GM12878 (cell line): ENCODE measurements at regions not wholly inside any gene's neighbourhood (a gene's known extent, or its start where the extent isn't known, plus 50 kb on each side); places are given as distances from the start of the nearest gene placed in this dataset.

Experiments used
- ATAC-seq: fragments of 200-7000 bp; cut with Tn5 transposase; 3 replicates; pipeline ENCODE4 v1.9.1; 2020; ENCODE audit warnings: mild to moderate bottlenecking, moderate library complexity
- BruUV-seq: library from RNA; stranded (reverse); fragments of 400-500 nt; replicated peaks from 2 replicates; lab custom pipeline; 2021; lab: Mats Ljungman, UMichigan
- CTCF ChIA-PET: fragments of 300-600 bp; sonication (Branson Sonifier 250); formaldehyde crosslinking; extraction: SDS; loops from one replicate; lab custom pipeline; 2021; ENCODE audit warnings: inconsistent platforms; lab: Yijun Ruan, JAX
- POLR2A ChIA-PET: fragments of 350-600 bp; formaldehyde crosslinking; extraction: SDS; loops from one replicate; lab custom pipeline; 2021; ENCODE audit warnings: inconsistent platforms; lab: Charles Lee
- RAD21 ChIA-PET: fragments of 300-600 bp; sonication (Branson Sonifier 250); formaldehyde crosslinking; loops from one replicate; lab custom pipeline; 2023; ENCODE audit warnings: antibody characterized with exemption; ENCODE audit not compliant: unreplicated experiment; lab: Charles Lee
- SMC1A ChIA-PET: fragments of 300-600 bp; sonication (Branson Sonifier 250); formaldehyde crosslinking; loops from one replicate; lab custom pipeline; 2023; ENCODE audit not compliant: unreplicated experiment, uncharacterized antibody; lab: Charles Lee
- DNase-seq: peaks from one replicate; pipeline ENCODE4 v3.0.0-alpha.2; 2011; ENCODE audit warnings: low read depth, low spot score
- FAIRE-seq: peaks from 3 replicates; lab custom pipeline; 2011; peaks lifted over from hg19 to GRCh38; lab: Jason Lieb, UNC
- H2AFZ ChIP-seq: 2 replicates; pipeline ENCODE4 v1.6.0; 2011; ENCODE audit warnings: low read depth, low read length, control low read depth; ENCODE audit not compliant: control insufficient read depth
- H3K27ac ChIP-seq: 2 replicates; pipeline ENCODE4 v1.5.1; 2011; ENCODE audit warnings: control low read depth; ENCODE audit not compliant: control insufficient read depth, insufficient read depth
- H3K27me3 ChIP-seq, 2 experiments: replicated peaks in 1 of 2; 2 replicates each; pipeline versions ENCODE4 v1.6.0 to v1.6.1; 2011; ENCODE audit warnings: low read length in 1 of 2; ENCODE audit not compliant: control insufficient read depth in 2 of 2, insufficient read depth in 2 of 2
- H3K36me3 ChIP-seq, 2 experiments: 2 replicates each; pipeline ENCODE4 v1.5.1; 2011; ENCODE audit warnings: low read length in 1 of 2; ENCODE audit not compliant: control insufficient read depth in 2 of 2, insufficient read depth in 2 of 2
- H3K4me1 ChIP-seq: 2 replicates; pipeline ENCODE4 v1.6.1; 2011; ENCODE audit warnings: mild to moderate bottlenecking, low read length, moderate library complexity, mixed read lengths; ENCODE audit not compliant: control insufficient read depth, insufficient read depth
- H3K4me2 ChIP-seq: 2 replicates; pipeline ENCODE4 v1.6.0; 2011; ENCODE audit warnings: control low read depth; ENCODE audit not compliant: control insufficient read depth, insufficient read depth
- H3K4me3 ChIP-seq: fragments of 200-600 bp; sonication (generic); 2 replicates; pipeline ENCODE4 v1.5.1; 2016
- H3K79me2 ChIP-seq: 2 replicates; pipeline ENCODE4 v1.6.0; 2011; ENCODE audit warnings: low read length; ENCODE audit not compliant: control insufficient read depth, insufficient read depth
- H3K9ac ChIP-seq: 2 replicates; pipeline ENCODE4 v1.8.0; 2011; ENCODE audit warnings: low read length, control low read depth, mixed read lengths; ENCODE audit not compliant: control insufficient read depth, insufficient read depth
- H3K9me3 ChIP-seq: replicated peaks from 3 replicates; pipeline ENCODE4 v1.5.1; 2011; ENCODE audit warnings: mild to moderate bottlenecking, low read length; ENCODE audit not compliant: control insufficient read depth, insufficient read depth
- H4K20me1 ChIP-seq: 2 replicates; pipeline ENCODE4 v1.6.0; 2011; ENCODE audit not compliant: control insufficient read depth, insufficient read depth
- BHLHE40 ChIP-seq, 2 experiments: fragments of 450-650 bp in 1 of 2; IDR thresholded peaks; 2 replicates each; pipeline ENCODE4 v1.6.1; 2011 to 2017; ENCODE audit warnings: low read depth in 2 of 2, borderline replicate concordance in 1 of 2, improper control_type of control experiment in 1 of 2, low read length in 1 of 2, mild to moderate bottlenecking in 1 of 2
- EED ChIP-seq: sonication (generic); IDR thresholded peaks from 2 replicates; pipeline ENCODE4 v1.6.1; 2016; ENCODE audit warnings: antibody characterized with exemption, low read depth
- GATAD2B ChIP-seq: fragments of 450-650 bp; conservative IDR thresholded peaks from 2 replicates; pipeline ENCODE4 v1.6.1; 2017; ENCODE audit warnings: low read depth, mild to moderate bottlenecking, moderate library complexity
- HDGF ChIP-seq: fragments of 450-650 bp; IDR thresholded peaks from 2 replicates; pipeline ENCODE4 v1.6.1; 2016; ENCODE audit warnings: antibody characterized with exemption
- IKZF1 ChIP-seq: fragments of 450-650 bp; conservative IDR thresholded peaks from 2 replicates; pipeline ENCODE4 v1.6.1; 2017; ENCODE audit warnings: antibody characterized with exemption, mild to moderate bottlenecking
- NFIC ChIP-seq: IDR thresholded peaks from 2 replicates; pipeline ENCODE4 v1.6.1; 2012; ENCODE audit warnings: low read depth, mild to moderate bottlenecking, inconsistent platforms, low read length, moderate library complexity
- NR2C2 ChIP-seq: IDR thresholded peaks from 2 replicates; pipeline ENCODE4 v1.6.1; 2011; ENCODE audit warnings: borderline replicate concordance, low read depth; ENCODE audit not compliant: control insufficient read depth, insufficient read length
- NRF1 ChIP-seq: conservative IDR thresholded peaks from 2 replicates; pipeline ENCODE4 v1.6.1; 2011; ENCODE audit warnings: mild to moderate bottlenecking, low read depth, low read length, improper control_type of control experiment
- STAT1 ChIP-seq: fragments of 450-650 bp; conservative IDR thresholded peaks from 2 replicates; pipeline ENCODE4 v1.6.1; 2014; ENCODE audit warnings: antibody characterized with exemption, mild to moderate bottlenecking
- TBL1XR1 ChIP-seq: IDR thresholded peaks from 2 replicates; pipeline ENCODE4 v1.6.1; 2012; ENCODE audit warnings: low read depth, low read length, improper control_type of control experiment
- ZNF622 ChIP-seq: fragments of 450-650 bp; IDR thresholded peaks from 2 replicates; pipeline ENCODE4 v1.6.1; 2017; ENCODE audit warnings: mild to moderate bottlenecking, inconsistent platforms
- WGBS: methylation state at CpG from one replicate; pipeline ENCODE4 v1.1.6; 2016; ENCODE audit warnings: low lambda C conversion rate; ENCODE audit not compliant: insufficient replicate concordance, insufficient coverage; ENCODE audit errors: missing lambda C conversion rate; 5-methylcytosine and 5-hydroxymethylcytosine counted together
- in situ Hi-C: fragments of 300-500 bp; cut with MboI; formaldehyde crosslinking; loops from 9 replicates; pipeline ENCODE4 v1.14.3; 2018; ENCODE audit warnings: mixed read lengths
- intact Hi-C: fragments of 100-400 bp; cut with micrococcal nuclease; formaldehyde crosslinking; loops from one replicate; pipeline ENCODE4 v1.14.2; 2022; ENCODE audit not compliant: unreplicated experiment
- TF ChIP-seq, protein P1 (sequence below): fragments of 450-650 bp; IDR thresholded peaks from 2 replicates; pipeline ENCODE4 v1.6.1; 2016; ENCODE audit warnings: mild to moderate bottlenecking
- TF ChIP-seq, protein P2 (sequence below): IDR thresholded peaks from 2 replicates; pipeline ENCODE4 v1.6.1; 2012; ENCODE audit warnings: low read depth, low read length, improper control_type of control experiment
- TF ChIP-seq, protein P3 (sequence below): fragments of 450-650 bp; IDR thresholded peaks from 2 replicates; pipeline ENCODE4 v1.6.1; 2017; ENCODE audit warnings: borderline replicate concordance

DNA sequence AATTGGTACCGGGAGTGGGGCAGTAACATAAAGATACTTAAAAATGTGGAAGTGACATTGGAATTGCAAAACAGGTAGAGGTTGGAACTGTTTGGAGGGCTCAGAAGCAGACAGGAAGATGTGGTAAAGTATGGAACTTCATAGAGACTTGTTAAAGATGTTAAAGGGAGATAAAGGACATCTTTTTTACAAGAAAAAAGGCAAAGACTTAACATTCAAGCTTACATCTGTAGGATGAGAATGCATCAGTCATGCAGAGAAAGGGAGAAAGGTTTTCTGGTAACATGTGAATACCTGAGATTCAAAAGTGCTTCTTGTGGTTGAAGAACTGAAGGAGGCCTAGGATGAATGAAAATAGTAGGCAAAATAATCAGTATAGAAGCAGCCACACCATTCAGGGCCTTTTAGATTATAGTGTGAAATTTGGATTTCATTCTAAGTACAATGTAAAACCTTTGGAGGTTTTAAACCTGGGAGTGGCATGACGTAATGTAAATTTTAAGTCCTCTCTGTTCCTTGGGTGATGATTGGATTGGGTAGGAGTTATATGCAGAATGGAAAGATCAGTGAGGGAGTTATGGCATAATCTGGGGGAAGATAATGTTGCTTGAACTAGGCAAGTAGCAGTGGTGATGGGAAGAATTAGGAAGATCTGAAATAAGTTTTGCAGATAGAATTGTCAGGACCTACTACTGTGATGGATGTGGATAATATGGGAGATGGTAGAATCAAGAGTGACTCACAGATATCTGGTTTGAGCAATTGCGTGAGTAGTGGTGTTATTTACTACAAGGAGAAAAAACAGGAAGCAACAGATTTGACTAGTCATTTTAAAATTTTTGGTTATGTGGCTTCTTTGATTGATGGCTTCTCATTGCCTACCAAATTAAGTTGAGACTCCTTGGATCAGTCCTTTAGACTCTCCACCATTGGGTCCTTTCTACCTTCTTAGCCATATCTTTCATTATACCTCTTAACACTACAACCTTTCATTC lies 138.7 kb downstream of the VSIG4 start:
- ATAC-seq = no peak
- BruUV-seq = no TSS peak
- WGBS = 68% methylated on average over 3 of the region's 3 CpGs
- no peaks in the 10 kb centered on the region for H3K27me3 ChIP-seq
- intact Hi-C loops (no loop called here), in situ Hi-C loops (no loop called here)
- TF ChIP-seq, protein P1, sequence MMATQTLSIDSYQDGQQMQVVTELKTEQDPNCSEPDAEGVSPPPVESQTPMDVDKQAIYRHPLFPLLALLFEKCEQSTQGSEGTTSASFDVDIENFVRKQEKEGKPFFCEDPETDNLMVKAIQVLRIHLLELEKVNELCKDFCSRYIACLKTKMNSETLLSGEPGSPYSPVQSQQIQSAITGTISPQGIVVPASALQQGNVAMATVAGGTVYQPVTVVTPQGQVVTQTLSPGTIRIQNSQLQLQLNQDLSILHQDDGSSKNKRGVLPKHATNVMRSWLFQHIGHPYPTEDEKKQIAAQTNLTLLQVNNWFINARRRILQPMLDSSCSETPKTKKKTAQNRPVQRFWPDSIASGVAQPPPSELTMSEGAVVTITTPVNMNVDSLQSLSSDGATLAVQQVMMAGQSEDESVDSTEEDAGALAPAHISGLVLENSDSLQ = peak; percentile 35; the same call in 1 of the 2 replicates
- TF ChIP-seq ZNF622 (no peak), BHLHE40 (IDR thresholded peaks at IDR 0.05; ENCODE audit: borderline replicate concordance in 1 of 2, low read depth in 2 of 2, low read length in 1 of 2) (no peak)
- no peak overlapping the region for H3K27ac ChIP-seq
- POLR2A ChIA-PET = no interaction called here
- H3K79me2 ChIP-seq = no peaks in the 10 kb centered on the region
- H4K20me1 ChIP-seq = no peaks in the 10 kb centered on the region
- DNase-seq = no peak
- CTCF ChIA-PET = no interaction called here
- no peaks in the 10 kb centered on the region for H3K36me3 ChIP-seq
- RAD21 ChIA-PET = no interaction called here
- SMC1A ChIA-PET = no interaction called here
- no peak overlapping the region for H3K4me2 ChIP-seq
- H3K4me3 ChIP-seq = no peak overlapping the region
- H2AFZ ChIP-seq = no peak overlapping the region
- H3K9me3 ChIP-seq = no peaks in the 10 kb centered on the region; the same call in 2 of the 3 replicates
- no peak for FAIRE-seq
- H3K4me1 ChIP-seq = no peaks in the 10 kb centered on the region
- H3K9ac ChIP-seq = no peak overlapping the region

DNA sequence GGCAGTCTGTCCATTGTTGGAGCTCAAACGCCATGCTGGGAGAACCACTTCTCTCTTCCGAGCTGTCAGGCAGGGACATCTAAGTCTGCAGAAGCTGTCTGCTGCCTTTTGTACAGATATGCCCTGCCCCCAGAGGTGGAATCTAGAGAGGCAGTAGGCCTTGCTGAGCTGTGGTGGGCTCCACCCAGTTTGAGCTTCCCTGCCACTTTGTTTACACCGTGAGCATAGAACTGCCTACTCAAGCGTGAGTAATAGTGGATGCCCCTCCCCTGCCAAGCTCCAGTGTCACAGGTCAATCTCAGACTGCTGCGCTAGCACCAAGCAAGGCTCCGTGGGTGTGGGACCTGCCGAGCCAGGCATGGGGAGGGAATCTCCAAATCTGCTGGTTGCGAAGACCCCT lies 145.7 kb downstream of the VSIG4 start:
- no TSS peak for BruUV-seq
- 40% methylated on average over 8 of the region's 8 CpGs for WGBS
- H4K20me1 ChIP-seq = no peaks in the 10 kb centered on the region
- ChIA-PET RAD21 (no interaction called here), CTCF (interaction anchor here (1.0 kb wide), 1 partner anchor 29 kb away, joined by 4 read pairs; no protein-coding TSS in a partner anchor), POLR2A (interaction anchor here (0.6 kb wide), 1 partner anchor 315 kb away, joined by 5 read pairs; no protein-coding TSS in a partner anchor), SMC1A (interaction anchor here (1.0 kb wide), 1 partner anchor 77 kb away, joined by 3 read pairs; no protein-coding TSS in a partner anchor)
- no peaks in the 10 kb centered on the region for H3K27me3 ChIP-seq
- ATAC-seq (no peak), FAIRE-seq (no peak), DNase-seq (no peak)
- H3K9me3 ChIP-seq = no peaks in the 10 kb centered on the region; the same call in 1 of the 3 replicates
- no peak overlapping the region for H2AFZ ChIP-seq
- H3K27ac ChIP-seq = no peak overlapping the region
- no peaks in the 10 kb centered on the region for H3K36me3 ChIP-seq
- no peak overlapping the region for H3K4me3 ChIP-seq
- intact Hi-C loops = no loop called here
- no peak overlapping the region for H3K4me2 ChIP-seq
- no peaks in the 10 kb centered on the region; the same call in 1 of the 2 replicates for H3K4me1 ChIP-seq
- H3K79me2 ChIP-seq = no peaks in the 10 kb centered on the region
- no peak overlapping the region for H3K9ac ChIP-seq
- in situ Hi-C loops = no loop called here
- TF ChIP-seq EED (0 out of 2 replicates have a peak, but pooled peaks have one; percentile 20), TBL1XR1 (no peak), GATAD2B (no peak), NFIC (no peak), IKZF1 (no peak), NR2C2 (no peak), STAT1 (no peak), HDGF (no peak), NRF1 (no peak)
- TF ChIP-seq, protein P2, sequence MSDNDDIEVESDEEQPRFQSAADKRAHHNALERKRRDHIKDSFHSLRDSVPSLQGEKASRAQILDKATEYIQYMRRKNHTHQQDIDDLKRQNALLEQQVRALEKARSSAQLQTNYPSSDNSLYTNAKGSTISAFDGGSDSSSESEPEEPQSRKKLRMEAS = no peak
- TF ChIP-seq, protein P3, sequence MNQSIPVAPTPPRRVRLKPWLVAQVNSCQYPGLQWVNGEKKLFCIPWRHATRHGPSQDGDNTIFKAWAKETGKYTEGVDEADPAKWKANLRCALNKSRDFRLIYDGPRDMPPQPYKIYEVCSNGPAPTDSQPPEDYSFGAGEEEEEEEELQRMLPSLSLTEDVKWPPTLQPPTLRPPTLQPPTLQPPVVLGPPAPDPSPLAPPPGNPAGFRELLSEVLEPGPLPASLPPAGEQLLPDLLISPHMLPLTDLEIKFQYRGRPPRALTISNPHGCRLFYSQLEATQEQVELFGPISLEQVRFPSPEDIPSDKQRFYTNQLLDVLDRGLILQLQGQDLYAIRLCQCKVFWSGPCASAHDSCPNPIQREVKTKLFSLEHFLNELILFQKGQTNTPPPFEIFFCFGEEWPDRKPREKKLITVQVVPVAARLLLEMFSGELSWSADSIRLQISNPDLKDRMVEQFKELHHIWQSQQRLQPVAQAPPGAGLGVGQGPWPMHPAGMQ = no peak
